Endothelial cell of umbilical vein (primary cell): ENCODE measurements at regions not wholly inside any gene's neighbourhood (a gene's known extent, or its start where the extent isn't known, plus 50 kb on each side); places are given as distances from the start of the nearest gene placed in this dataset.

Experiments used
- BruUV-seq: library from RNA; stranded (reverse); fragments of 400-500 nt; replicated peaks from 2 replicates; lab custom pipeline; 2021; lab: Mats Ljungman, UMichigan
- CTCF ChIA-PET: fragments of 300-600, 350-600 bp; sonication (Branson Sonifier 250); formaldehyde crosslinking; loops from one replicate; lab custom pipeline; 2021; ENCODE audit warnings: antibody characterized with exemption, inconsistent platforms; lab: Charles Lee
- POLR2A ChIA-PET: fragments of 300-600, 350-600 bp; sonication (Branson Sonifier 250); formaldehyde crosslinking; loops from one replicate; lab custom pipeline; 2021; ENCODE audit warnings: antibody characterized with exemption, inconsistent platforms; lab: Charles Lee
- DNase-seq: peaks from one replicate; pipeline ENCODE4 v3.0.0-alpha.2; 2011; ENCODE audit warnings: low read depth, low spot score
- FAIRE-seq: peaks from 2 replicates; lab custom pipeline; 2011; peaks lifted over from hg19 to GRCh38; lab: Jason Lieb, UNC
- H2AFZ ChIP-seq: 2 replicates; pipeline ENCODE4 v1.6.0; 2012; ENCODE audit warnings: low read depth, low read length, control low read depth, inconsistent platforms
- H3K27ac ChIP-seq: 2 replicates; pipeline ENCODE4 v1.5.1; 2011; ENCODE audit warnings: low read depth, mild to moderate bottlenecking, control low read depth, low read length, moderate library complexity; ENCODE audit not compliant: insufficient read depth
- H3K27me3 ChIP-seq, 2 experiments: 2 replicates each; pipeline versions ENCODE4 v1.6.0 to v1.6.1; 2011; ENCODE audit warnings: low read length in 2 of 2, mixed read lengths in 1 of 2; ENCODE audit not compliant: control insufficient read depth in 2 of 2, insufficient read depth in 2 of 2
- H3K36me3 ChIP-seq, 2 experiments: 2 replicates in 1 of 2; 3 replicates in 1 of 2; pipeline ENCODE4 v1.5.1; 2011; ENCODE audit warnings: low read length in 2 of 2, mild to moderate bottlenecking in 1 of 2, moderate library complexity in 1 of 2; ENCODE audit not compliant: control insufficient read depth in 2 of 2, insufficient read depth in 2 of 2; ENCODE audit errors: extremely low read depth in 1 of 2
- H3K4me1 ChIP-seq: 3 replicates; pipeline ENCODE4 v1.5.1; 2011; ENCODE audit warnings: mild to moderate bottlenecking, low read length; ENCODE audit not compliant: control insufficient read depth, insufficient read depth; ENCODE audit errors: extremely low read depth
- H3K4me2 ChIP-seq: 2 replicates; pipeline ENCODE4 v1.6.1; 2011; ENCODE audit warnings: low read length, control low read depth, mixed read lengths; ENCODE audit not compliant: insufficient read depth
- H3K4me3 ChIP-seq, 3 experiments: fragments of 200-600 bp in 1 of 3; sonication (generic), shearing (Covaris generic) in 1 of 3; replicated peaks in 1 of 3; 2 replicates each; pipeline ENCODE4 v1.5.1; 2011 to 2016; ENCODE audit warnings: control low read depth in 3 of 3, low read length in 3 of 3, mild to moderate bottlenecking in 2 of 3, inconsistent platforms in 1 of 3, low read depth in 1 of 3, moderate library complexity in 1 of 3; ENCODE audit not compliant: insufficient read depth in 1 of 3
- H3K79me2 ChIP-seq: 2 replicates; pipeline ENCODE4 v1.6.0; 2012; ENCODE audit warnings: low read length, inconsistent platforms; ENCODE audit not compliant: control insufficient read depth, insufficient read depth
- H3K9ac ChIP-seq: replicated peaks from 2 replicates; pipeline ENCODE3; 2011; ENCODE audit warnings: low read length, control low read depth; ENCODE audit not compliant: insufficient read depth; ENCODE audit errors: extremely low read depth
- H3K9me1 ChIP-seq: replicated peaks from 3 replicates; pipeline ENCODE4 v1.6.0; 2011; ENCODE audit warnings: mild to moderate bottlenecking, low read length; ENCODE audit not compliant: control insufficient read depth, insufficient read depth; ENCODE audit errors: extremely low read depth
- H3K9me3 ChIP-seq: replicated peaks from 2 replicates; pipeline ENCODE4 v1.5.1; 2012; ENCODE audit warnings: low read length, inconsistent platforms; ENCODE audit not compliant: control insufficient read depth, insufficient read depth
- H4K20me1 ChIP-seq: replicated peaks from 2 replicates; pipeline ENCODE3; 2011; ENCODE audit warnings: mild to moderate bottlenecking, low read length; ENCODE audit not compliant: control insufficient read depth, insufficient read depth; ENCODE audit errors: extremely low read depth
- EZH2 ChIP-seq: IDR thresholded peaks from 2 replicates; pipeline ENCODE4 v1.6.1; 2012; ENCODE audit warnings: borderline replicate concordance, low read depth, mild to moderate bottlenecking, moderate library complexity, low read length, inconsistent platforms; ENCODE audit not compliant: severe bottlenecking
- FOS ChIP-seq: IDR thresholded peaks from 2 replicates; pipeline ENCODE4 v1.6.1; 2011; ENCODE audit warnings: mild to moderate bottlenecking, low read length, moderate library complexity, borderline replicate concordance; ENCODE audit not compliant: insufficient read depth
- GATA2 ChIP-seq: IDR thresholded peaks from 2 replicates; pipeline ENCODE4 v1.7.0; 2011; ENCODE audit warnings: low read depth, mild to moderate bottlenecking, moderate library complexity, mixed read lengths, low read length; ENCODE audit not compliant: insufficient read length, insufficient read depth
- JUN ChIP-seq: IDR thresholded peaks from 2 replicates; pipeline ENCODE4 v1.6.1; 2011; ENCODE audit warnings: borderline replicate concordance, low read depth; ENCODE audit not compliant: insufficient read length, insufficient read depth
- MYC ChIP-seq: IDR thresholded peaks from one replicate; pipeline ENCODE4 v1.6.1; 2011; ENCODE audit warnings: mild to moderate bottlenecking, low read depth, low read length
- POLR2A ChIP-seq: IDR thresholded peaks from 2 replicates; pipeline ENCODE4 v1.6.1; 2012; ENCODE audit warnings: low read depth, mild to moderate bottlenecking, control low read depth, low read length
- POLR2AphosphoS5 ChIP-seq: IDR thresholded peaks from 2 replicates; pipeline ENCODE4 v1.6.1; 2012; ENCODE audit warnings: low read depth, mild to moderate bottlenecking, control low read depth, low read length, moderate library complexity; ENCODE audit not compliant: insufficient read depth
- dilution Hi-C: fragments of 300-500 bp; cut with MboI; formaldehyde crosslinking; loops from one replicate; pipeline ENCODE4 v1.15.0; 2019; ENCODE audit warnings: low sequenced_read_pairs; ENCODE audit not compliant: extremely low pct_ligation_motif_present
- intact Hi-C: fragments of 100-400 bp; cut with micrococcal nuclease; formaldehyde crosslinking; loops from one replicate; pipeline ENCODE4 v1.10.0; 2022
- TF ChIP-seq, protein P1 (sequence below), 2 donors: IDR thresholded peaks; 1 replicate in 1 of 2; 2 replicates in 1 of 2; pipeline ENCODE4 v1.5.1; 2011; ENCODE audit warnings: low read length in 2 of 2, mild to moderate bottlenecking in 2 of 2, moderate library complexity in 2 of 2, control low read depth in 1 of 2, inconsistent platforms in 1 of 2, low read depth in 1 of 2; ENCODE audit not compliant: insufficient read depth in 1 of 2; ENCODE audit errors: extremely low read depth in 1 of 2
- TF ChIP-seq, protein P2 (sequence below): IDR thresholded peaks from 2 replicates; pipeline ENCODE4 v1.6.1; 2011; ENCODE audit not compliant: insufficient read depth, insufficient read length

DNA sequence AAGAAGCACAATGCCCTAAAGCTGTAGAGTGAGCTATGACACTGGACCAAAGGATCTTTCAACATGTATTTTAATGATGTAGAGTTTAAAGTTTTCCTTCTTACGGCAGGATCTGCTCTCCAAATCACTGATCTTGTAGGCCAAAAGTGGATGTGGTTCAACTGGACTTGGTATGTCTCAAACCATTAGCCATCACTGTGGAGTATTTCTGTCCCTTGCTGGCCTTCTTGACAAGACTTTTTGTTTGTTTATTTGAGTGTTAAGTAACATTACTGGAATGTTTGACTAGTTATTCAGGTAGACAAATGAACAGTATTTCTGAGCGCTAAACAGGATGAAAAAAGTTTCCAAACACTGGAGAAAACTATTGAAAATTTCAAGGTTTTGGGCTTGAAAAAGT, 472.7 kb upstream of the CFAP20DC start:
- FAIRE-seq = no peak
- Histone ChIP-seq H3K9me3 (peaks cover 1% of the 10 kb centered on the region), H3K4me3 (no peak overlapping the region), H3K27me3 (no peaks in the 10 kb centered on the region), H3K4me2 (no peak overlapping the region), H3K27ac (no peak overlapping the region), H3K9ac (no peak overlapping the region), H3K79me2 (no peaks in the 10 kb centered on the region), H3K4me1 (no peaks in the 10 kb centered on the region), H3K36me3 (no peaks in the 10 kb centered on the region), H2AFZ (no peak overlapping the region), H3K9me1 (no peaks in the 10 kb centered on the region), H4K20me1 (no peaks in the 10 kb centered on the region)
- TF ChIP-seq POLR2AphosphoS5 (no peak), POLR2A (no peak), EZH2 (no peak), FOS (no peak), GATA2 (no peak), JUN (no peak), MYC (no peak)
- TF ChIP-seq, protein P1, sequence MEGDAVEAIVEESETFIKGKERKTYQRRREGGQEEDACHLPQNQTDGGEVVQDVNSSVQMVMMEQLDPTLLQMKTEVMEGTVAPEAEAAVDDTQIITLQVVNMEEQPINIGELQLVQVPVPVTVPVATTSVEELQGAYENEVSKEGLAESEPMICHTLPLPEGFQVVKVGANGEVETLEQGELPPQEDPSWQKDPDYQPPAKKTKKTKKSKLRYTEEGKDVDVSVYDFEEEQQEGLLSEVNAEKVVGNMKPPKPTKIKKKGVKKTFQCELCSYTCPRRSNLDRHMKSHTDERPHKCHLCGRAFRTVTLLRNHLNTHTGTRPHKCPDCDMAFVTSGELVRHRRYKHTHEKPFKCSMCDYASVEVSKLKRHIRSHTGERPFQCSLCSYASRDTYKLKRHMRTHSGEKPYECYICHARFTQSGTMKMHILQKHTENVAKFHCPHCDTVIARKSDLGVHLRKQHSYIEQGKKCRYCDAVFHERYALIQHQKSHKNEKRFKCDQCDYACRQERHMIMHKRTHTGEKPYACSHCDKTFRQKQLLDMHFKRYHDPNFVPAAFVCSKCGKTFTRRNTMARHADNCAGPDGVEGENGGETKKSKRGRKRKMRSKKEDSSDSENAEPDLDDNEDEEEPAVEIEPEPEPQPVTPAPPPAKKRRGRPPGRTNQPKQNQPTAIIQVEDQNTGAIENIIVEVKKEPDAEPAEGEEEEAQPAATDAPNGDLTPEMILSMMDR (IDR thresholded peaks at IDR 0.05; ENCODE audit: extremely low read depth in 1 of 2, insufficient read depth in 1 of 2, low read depth in 1 of 2, low read length in 2 of 2) = no peak
- TF ChIP-seq, protein P2, sequence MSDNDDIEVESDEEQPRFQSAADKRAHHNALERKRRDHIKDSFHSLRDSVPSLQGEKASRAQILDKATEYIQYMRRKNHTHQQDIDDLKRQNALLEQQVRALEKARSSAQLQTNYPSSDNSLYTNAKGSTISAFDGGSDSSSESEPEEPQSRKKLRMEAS = no peak
- dilution Hi-C loops = no loop called here
- intact Hi-C loops = no loop called here
- ChIA-PET POLR2A (no interaction called here), CTCF (no interaction called here)
- BruUV-seq = no TSS peak
- DNase-seq = no peak
